ENCODE measurements at regions not wholly inside any gene's neighbourhood (a gene's known extent, or its start where the extent isn't known, plus 50 kb on each side); places are given as distances from the start of the nearest gene placed in this dataset.
A peak's percentile ranks its signal among the peaks of the same experiment; 100 is the strongest.
"Not testable (repeated sequence)": the region's sequence is repeated elsewhere in the genome, so short reads cannot be mapped to it uniquely, and the experiment has no call there.

- H3K9me3 Mint-ChIP-seq = no peaks in the 10 kb centered on the region
- no peaks in the 10 kb centered on the region for H3K36me3 Mint-ChIP-seq
- no peak overlapping the region for H3K27ac Mint-ChIP-seq
- H3K4me1 Mint-ChIP-seq = no peaks in the 10 kb centered on the region
- H3K4me3 Mint-ChIP-seq = no peak overlapping the region
- H3K27me3 Mint-ChIP-seq = peaks cover 5% of the 10 kb centered on the region
These were observed 86.1 kb upstream of the LOC128125822 start for GRCh38 chr6:63486196-63486595.

- H3K27ac Mint-ChIP-seq = no peak overlapping the region
- H3K4me3 Mint-ChIP-seq = no peak overlapping the region
- H3K9me3 Mint-ChIP-seq = no peaks in the 10 kb centered on the region
- no peaks in the 10 kb centered on the region for H3K4me1 Mint-ChIP-seq
- H3K27me3 Mint-ChIP-seq = peaks cover 6% of the 10 kb centered on the region
- no peaks in the 10 kb centered on the region for H3K36me3 Mint-ChIP-seq
These were observed 85.0 kb upstream of the LOC128125822 start for GRCh38 chr6:63487103-63487813.

- H3K4me1 Mint-ChIP-seq = no peaks in the 10 kb centered on the region
- no peak overlapping the region for H3K4me3 Mint-ChIP-seq
- H3K27ac Mint-ChIP-seq = no peak overlapping the region
- no peaks in the 10 kb centered on the region for H3K9me3 Mint-ChIP-seq
- no peaks in the 10 kb centered on the region for H3K36me3 Mint-ChIP-seq
- H3K27me3 Mint-ChIP-seq = peaks cover 2% of the 10 kb centered on the region
These were observed 81.2 kb upstream of the LOC128125822 start for GRCh38 chr6:63491119-63491518.

GRCh38 chr6:63492476-63492875 is 79.8 kb upstream of the LOC128125822 start:
- Mint-ChIP-seq H3K4me1 (no peaks in the 10 kb centered on the region), H3K9me3 (no peaks in the 10 kb centered on the region), H3K27ac (no peak overlapping the region), H3K4me3 (no peak overlapping the region), H3K36me3 (no peaks in the 10 kb centered on the region), H3K27me3 (peaks cover 2% of the 10 kb centered on the region)

- Mint-ChIP-seq H3K4me1 (no peaks in the 10 kb centered on the region), H3K4me3 (no peak overlapping the region), H3K27ac (no peak overlapping the region), H3K27me3 (peaks cover 2% of the 10 kb centered on the region), H3K9me3 (no peaks in the 10 kb centered on the region), H3K36me3 (no peaks in the 10 kb centered on the region)
These were observed 78.7 kb upstream of the LOC128125822 start for GRCh38 chr6:63493557-63493956.

GRCh38 chr6:63496361-63496804 is 75.9 kb upstream of the LOC128125822 start:
- Mint-ChIP-seq H3K4me3 (no peak overlapping the region), H3K27ac (no peak overlapping the region), H3K9me3 (no peaks in the 10 kb centered on the region), H3K27me3 (peaks cover 2% of the 10 kb centered on the region), H3K36me3 (no peaks in the 10 kb centered on the region), H3K4me1 (no peaks in the 10 kb centered on the region)

GRCh38 chr6:63502156-63502555 is 70.1 kb upstream of the LOC128125822 start:
- Mint-ChIP-seq H3K4me1 (peaks cover 0 to 5% (median 1%) of the 10 kb centered on the region in 3 donors), H3K27me3 (peaks cover 3% of the 10 kb centered on the region), H3K4me3 (no peak overlapping the region), H3K27ac (no peak overlapping the region), H3K36me3 (no peaks in the 10 kb centered on the region), H3K9me3 (no peaks in the 10 kb centered on the region)

- Mint-ChIP-seq H3K4me1 (peaks cover 0 to 5% (median 1%) of the 10 kb centered on the region in 3 donors), H3K27me3 (peaks cover 3% of the 10 kb centered on the region), H3K4me3 (no peak overlapping the region), H3K27ac (no peak overlapping the region), H3K36me3 (no peaks in the 10 kb centered on the region), H3K9me3 (no peaks in the 10 kb centered on the region)
These were observed 69.1 kb upstream of the LOC128125822 start for GRCh38 chr6:63503199-63503598.

- H3K4me3 Mint-ChIP-seq = peak overlapping the region in 1 of 4 donors; percentile 65
- no peaks in the 10 kb centered on the region for H3K9me3 Mint-ChIP-seq
- no peak overlapping the region for H3K27ac Mint-ChIP-seq
- H3K27me3 Mint-ChIP-seq = peaks cover 3% of the 10 kb centered on the region
- no peaks in the 10 kb centered on the region for H3K36me3 Mint-ChIP-seq
- H3K4me1 Mint-ChIP-seq = peaks cover 0 to 5% (median 1%) of the 10 kb centered on the region in 3 donors
These were observed 67.4 kb upstream of the LOC128125822 start for GRCh38 chr6:63504777-63505384.

GRCh38 chr6:63507096-63507495 is 65.2 kb upstream of the LOC128125822 start:
- peaks cover 3% of the 10 kb centered on the region for H3K27me3 Mint-ChIP-seq
- no peaks in the 10 kb centered on the region for H3K36me3 Mint-ChIP-seq

GRCh38 chr6:63509652-63510352 is 62.5 kb upstream of the LOC128125822 start:
- Mint-ChIP-seq H3K27ac (no peak overlapping the region), H3K27me3 (no peaks in the 10 kb centered on the region), H3K4me1 (peaks cover 0 to 4% (median 1%) of the 10 kb centered on the region in 3 donors)

More at GRCh38 chr6:63507096-63507495, 65.2 kb upstream of the LOC128125822 start:
- Mint-ChIP-seq H3K4me1 (peaks cover 1 to 5% (median 1%) of the 10 kb centered on the region in 3 donors), H3K9me3 (no peaks in the 10 kb centered on the region), H3K27ac (no peak overlapping the region), H3K4me3 (no peak overlapping the region)

GRCh38 chr6:63510353-63510686 is 62.0 kb upstream of the LOC128125822 start:
- no peak overlapping the region for H3K4me3 Mint-ChIP-seq
- H3K27ac Mint-ChIP-seq = no peak overlapping the region
- no peaks in the 10 kb centered on the region for H3K9me3 Mint-ChIP-seq
- H3K36me3 Mint-ChIP-seq = peaks cover 2% of the 10 kb centered on the region
- peaks cover 0 to 1% (median 0%) of the 10 kb centered on the region in 3 donors for H3K4me1 Mint-ChIP-seq
- H3K27me3 Mint-ChIP-seq = no peaks in the 10 kb centered on the region

More at GRCh38 chr6:63509652-63510352, 62.5 kb upstream of the LOC128125822 start:
- Mint-ChIP-seq H3K4me3 (no peak overlapping the region), H3K36me3 (peaks cover 2% of the 10 kb centered on the region), H3K9me3 (no peaks in the 10 kb centered on the region)

- Mint-ChIP-seq H3K4me1 (peaks cover 0 to 1% (median 0%) of the 10 kb centered on the region in 3 donors), H3K4me3 (no peak overlapping the region), H3K9me3 (no peaks in the 10 kb centered on the region), H3K27me3 (no peaks in the 10 kb centered on the region), H3K36me3 (peaks cover 2% of the 10 kb centered on the region), H3K27ac (peak overlapping the region in 1 of 3 donors; percentile 43)
These were observed 61.4 kb upstream of the LOC128125822 start for GRCh38 chr6:63510849-63511248.

GRCh38 chr6:63514488-63515173 is 57.6 kb upstream of the LOC128125822 start:
- H3K4me3 Mint-ChIP-seq = no peak overlapping the region
- H3K9me3 Mint-ChIP-seq = no peaks in the 10 kb centered on the region
- peaks cover 6 to 11% (median 9%) of the 10 kb centered on the region in 3 donors for H3K4me1 Mint-ChIP-seq
- H3K27ac Mint-ChIP-seq = no peak overlapping the region
- H3K27me3 Mint-ChIP-seq = no peaks in the 10 kb centered on the region
- peaks cover 4% of the 10 kb centered on the region for H3K36me3 Mint-ChIP-seq

- not testable (repeated sequence) for H3K27ac Mint-ChIP-seq, H3K36me3 Mint-ChIP-seq, H3K4me3 Mint-ChIP-seq, H3K27me3 Mint-ChIP-seq, H3K9me3 Mint-ChIP-seq
- H3K4me1 Mint-ChIP-seq = peaks cover 11 to 14% (median 14%) of the 10 kb centered on the region in 3 donors
These were observed 57.1 kb upstream of the LOC128125822 start for GRCh38 chr6:63515227-63515626.

Data from IgD-negative memory B cell (primary cell).